CD4-positive, alpha-beta T cell treated with Interleukin-17A for 1 hour (primary cell): ENCODE measurements at regions not wholly inside any gene's neighbourhood (a gene's known extent, or its start where the extent isn't known, plus 50 kb on each side); places are given as distances from the start of the nearest gene placed in this dataset.
"Not testable (repeated sequence)": the region's sequence is repeated elsewhere in the genome, so short reads cannot be mapped to it uniquely, and the experiment has no call there.

Source experiments
- DNase-seq: peaks from one replicate; pipeline ENCODE4 v3.0.0-alpha.2; 2020

GRCh38 chr6:157727629-157728182, 95.3 kb upstream of the SNX9 start:
- no peak for DNase-seq

DNA sequence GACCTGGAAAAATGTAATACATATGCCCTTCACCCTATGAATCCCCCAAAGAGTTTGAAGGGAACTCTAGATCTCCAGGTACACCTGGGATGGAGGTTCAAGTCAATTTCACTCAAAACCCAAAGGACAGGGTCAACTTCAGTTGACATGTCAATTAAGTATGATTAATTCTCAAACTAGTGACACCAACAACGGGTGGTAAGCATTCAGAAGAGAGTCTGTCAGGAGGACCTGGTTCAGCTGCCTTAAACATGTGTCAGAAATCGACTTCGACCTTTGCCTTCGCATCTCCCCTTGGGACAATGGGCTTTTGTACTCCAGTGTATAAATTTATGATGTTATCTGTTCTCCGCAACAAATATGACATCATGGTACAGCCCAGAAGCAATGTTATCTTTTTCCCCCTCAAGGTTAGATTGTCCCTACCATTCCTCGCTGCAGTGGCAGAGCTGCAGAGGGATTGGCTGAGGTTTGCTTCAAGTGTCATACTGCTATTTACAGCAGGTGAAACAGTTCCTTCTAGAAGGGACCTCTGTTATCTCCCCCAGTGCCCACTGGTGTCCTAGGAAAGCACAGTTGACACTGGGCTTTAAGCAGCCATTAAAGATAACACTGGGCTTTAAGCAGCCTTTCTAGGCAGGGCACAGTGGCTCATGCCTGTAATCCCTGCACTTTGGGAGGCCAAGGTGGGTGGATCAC, 94.7 kb upstream of the SNX9 start:
- no peak for DNase-seq

GRCh38 chr6:157731221-157731620, 91.8 kb upstream of the SNX9 start:
- DNase-seq, result no peak

DNA sequence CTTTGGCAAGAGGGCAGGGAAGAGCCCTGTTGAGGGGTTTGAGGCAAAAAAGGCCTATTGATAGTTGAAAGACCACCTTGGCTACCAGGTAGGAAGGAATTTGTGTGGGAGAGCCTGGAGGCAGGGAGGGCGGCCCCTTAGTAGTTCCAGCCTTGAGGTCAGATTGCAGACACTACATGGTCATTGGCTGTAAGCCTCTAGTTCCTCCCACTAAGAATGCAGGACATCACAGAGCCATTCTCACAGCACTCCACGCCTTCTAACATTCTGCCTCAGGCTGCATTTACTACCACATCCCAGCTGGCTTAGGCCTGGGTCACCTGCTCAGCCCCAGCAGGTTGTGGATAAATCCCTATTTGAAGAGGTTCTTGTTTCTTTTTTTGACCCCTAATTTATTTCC, 91.0 kb upstream of the SNX9 start:
- DNase-seq, result no peak

DNA sequence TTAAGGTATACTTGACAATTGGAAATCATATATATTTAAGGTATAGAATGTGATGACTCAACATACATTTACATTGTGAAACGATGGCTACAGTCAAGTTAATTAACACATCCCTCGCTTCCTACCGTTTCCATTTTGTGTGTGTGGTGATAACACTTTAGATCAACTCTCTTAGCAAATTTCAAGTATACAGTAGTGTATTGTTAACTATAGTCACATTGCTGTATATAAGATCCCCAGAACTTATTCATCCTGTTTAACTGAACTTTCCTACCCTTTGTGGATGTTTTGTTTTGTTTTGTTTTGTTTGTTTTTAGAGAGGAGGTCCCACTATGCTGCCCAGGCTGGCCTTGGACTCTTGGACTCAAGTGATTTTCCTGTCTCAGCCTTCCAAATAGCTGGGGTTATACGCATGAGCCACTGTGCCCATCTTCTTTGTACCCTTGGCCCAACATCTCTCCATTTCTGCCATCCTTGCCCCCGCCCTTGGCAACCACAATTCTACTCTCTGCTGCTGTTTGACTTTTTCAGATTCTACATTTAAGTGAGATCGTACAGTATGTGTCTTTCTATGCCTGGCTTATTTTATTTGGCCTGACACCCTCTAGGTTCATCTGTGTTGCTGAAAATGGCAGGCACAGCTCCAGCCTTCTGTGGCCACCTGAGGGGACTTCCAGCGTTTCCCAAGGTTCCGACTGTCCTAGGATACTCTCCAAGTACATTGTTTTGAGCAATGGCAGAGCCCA, 90.5 kb upstream of the SNX9 start:
- no peak for DNase-seq

GRCh38 chr6:157736555-157736954, 86.5 kb upstream of the SNX9 start:
- not testable (repeated sequence) for DNase-seq

DNA sequence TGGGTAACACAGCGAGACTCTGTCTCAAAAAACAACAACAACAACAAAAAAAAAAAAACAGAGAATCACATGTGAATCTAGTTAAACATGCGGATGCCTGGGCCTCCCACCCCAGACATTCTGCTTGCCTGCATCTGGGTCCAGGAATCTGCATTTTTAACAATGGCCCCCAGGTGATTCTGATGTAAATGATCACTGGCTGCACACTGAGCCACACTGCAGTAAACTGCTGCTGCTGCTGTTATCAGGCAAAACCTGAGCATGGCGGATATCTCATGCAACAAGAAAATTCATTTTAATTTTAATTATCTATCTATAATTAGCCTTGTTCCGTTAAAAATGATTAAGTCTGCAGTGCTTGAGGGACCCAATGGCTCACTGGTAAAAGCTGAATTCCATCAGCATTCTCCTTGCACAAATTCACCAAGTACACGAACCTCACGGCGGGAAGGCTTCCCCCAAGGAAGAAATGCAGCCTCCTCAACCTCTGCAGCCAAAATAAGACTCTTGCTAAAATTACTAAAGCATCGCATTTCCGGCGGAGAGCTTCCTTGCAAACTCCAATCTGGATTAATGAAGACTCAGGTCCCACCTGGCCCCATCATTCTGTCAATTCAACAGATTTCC, 81.6 kb upstream of the SNX9 start:
- DNase-seq, result no peak

DNA sequence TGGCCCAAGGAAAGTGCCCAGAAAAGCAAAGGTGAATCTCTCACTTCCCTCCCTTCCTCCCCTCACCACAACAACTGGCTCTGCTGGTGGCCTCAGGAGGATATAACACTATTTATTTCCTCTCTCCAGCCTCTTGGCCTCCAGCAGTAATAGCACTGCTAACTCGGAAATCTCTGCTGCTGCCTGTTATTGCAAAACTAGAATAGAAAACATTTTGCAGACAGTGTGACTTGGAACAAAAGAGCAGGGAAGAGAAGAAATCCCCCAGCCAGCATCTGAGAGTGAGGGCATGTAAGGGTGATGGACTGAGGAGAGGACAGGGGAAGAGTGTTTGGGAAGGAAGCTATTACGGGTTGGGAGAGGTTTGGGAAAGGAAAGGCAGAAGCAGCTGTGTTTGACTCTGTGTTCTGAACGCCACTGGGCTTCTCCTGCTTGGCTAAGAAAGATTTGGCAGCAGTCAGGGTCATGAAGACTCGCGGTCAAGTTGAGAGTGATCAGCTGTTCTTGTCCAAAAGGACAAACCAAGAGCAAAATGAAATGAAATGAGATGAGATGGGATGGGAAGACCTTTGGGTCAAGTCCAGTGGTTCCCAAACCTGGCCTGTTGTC, 81.0 kb upstream of the SNX9 start:
- DNase-seq, result no peak

- DNase-seq, result no peak
Observed at GRCh38 chr6:157744102-157744601, 78.9 kb upstream of the SNX9 start.

- DNase-seq, result no peak
Observed at GRCh38 chr6:157746897-157747296, 76.1 kb upstream of the SNX9 start.

DNA sequence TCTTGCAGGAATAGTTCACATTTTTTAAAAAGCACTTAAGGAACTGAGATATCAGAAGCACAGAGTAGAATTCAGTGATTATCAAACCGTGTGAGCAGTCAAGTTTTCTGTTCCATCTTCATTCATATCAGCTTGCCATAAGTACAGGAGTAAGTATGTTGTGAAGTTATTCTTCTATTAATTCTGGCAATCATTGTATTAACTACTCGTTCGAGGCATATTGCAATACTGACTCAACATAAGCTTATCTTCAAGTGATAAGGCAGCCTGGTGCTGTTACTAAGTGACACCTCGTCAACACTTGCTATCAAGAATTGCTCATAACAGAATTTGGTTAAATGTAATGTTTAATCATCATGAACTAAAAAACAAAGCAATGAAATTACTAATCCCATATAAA, 75.7 kb upstream of the SNX9 start:
- DNase-seq, result no peak

DNA sequence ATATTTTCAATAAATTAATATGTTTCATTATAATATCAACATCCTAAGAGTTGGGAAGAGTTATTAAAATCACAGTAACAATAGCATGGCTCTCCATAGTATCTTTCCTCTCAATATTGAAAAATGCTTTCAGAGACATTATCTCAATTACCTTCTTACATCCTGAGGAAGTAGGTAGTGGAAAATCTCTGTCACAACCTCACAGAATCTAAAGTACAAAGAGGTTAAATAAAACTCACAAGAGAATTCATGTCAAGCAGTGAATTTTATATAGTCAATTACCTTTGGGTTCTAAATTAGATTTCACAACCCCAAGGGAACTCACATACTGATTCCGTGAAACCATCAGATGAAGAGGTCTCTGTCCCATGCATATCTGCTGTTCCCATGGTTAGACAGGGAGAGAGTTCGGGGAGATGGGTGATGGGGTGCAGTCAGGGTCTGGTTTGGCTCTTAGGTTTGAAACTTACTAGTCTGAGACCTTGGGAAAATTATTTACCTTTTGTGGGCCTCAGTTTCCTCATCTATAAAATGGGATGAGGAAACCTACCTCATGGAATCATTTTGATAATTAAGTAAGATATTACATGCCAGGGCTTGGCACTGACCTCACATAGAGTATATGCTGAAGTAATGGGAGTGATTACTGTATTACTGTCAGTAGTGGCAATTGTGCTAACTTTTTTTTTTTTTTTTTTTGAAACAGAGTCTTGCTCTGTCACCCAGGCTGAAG, 74.0 kb upstream of the SNX9 start:
- DNase-seq, result no peak

DNA sequence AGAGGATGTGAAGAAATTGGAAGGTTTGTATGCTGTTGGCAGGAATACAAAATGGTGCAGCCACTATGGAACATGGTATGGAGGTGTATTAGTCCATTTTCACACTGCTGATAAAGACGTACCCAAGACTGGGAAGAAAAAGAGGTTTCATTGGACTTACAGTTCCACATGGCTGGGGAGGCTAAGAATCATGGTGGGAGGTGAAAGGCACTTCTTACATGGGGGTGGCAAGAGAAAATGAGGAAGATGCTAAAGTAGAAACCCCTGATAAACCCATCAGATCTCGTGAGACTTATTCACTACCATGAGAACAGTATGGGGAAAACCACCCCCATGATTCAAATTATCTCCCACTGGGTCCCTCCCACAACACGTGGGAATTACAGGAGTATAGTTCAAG, 72.1 kb upstream of the SNX9 start:
- not testable (repeated sequence) for DNase-seq

DNA sequence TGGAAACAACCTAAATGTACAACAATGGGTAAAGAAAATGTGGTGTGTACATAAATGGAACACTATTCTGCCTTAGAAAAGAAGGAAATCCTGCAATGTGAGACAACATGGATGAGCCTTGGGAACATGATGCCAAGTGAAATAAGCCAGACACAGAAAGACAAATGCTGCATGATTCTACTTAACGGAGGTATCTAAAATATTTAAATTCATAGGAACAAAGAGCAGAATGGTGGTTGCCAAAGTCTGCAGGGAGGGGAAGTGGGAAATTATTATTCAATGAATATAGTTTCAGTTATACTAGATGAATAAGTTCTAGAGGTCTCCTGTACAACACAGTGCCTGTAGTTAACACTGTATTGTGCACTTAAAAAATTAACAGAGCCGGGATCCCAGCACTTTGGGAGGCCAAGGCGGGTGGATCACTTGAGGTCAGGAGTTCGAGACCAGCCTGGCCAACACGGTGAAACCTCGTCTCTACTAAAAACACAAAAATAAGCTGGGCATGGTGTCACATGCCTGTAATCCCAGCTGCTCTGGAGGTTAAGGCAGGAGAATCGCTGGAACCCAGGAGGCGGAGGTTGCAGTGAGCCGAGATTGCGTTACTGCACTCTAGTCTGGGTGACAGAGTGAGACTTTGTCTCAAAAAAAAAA, 71.4 kb upstream of the SNX9 start:
- no peak for DNase-seq

- not testable (repeated sequence) for DNase-seq
Observed at GRCh38 chr6:157752879-157753278, 70.2 kb upstream of the SNX9 start.

DNA sequence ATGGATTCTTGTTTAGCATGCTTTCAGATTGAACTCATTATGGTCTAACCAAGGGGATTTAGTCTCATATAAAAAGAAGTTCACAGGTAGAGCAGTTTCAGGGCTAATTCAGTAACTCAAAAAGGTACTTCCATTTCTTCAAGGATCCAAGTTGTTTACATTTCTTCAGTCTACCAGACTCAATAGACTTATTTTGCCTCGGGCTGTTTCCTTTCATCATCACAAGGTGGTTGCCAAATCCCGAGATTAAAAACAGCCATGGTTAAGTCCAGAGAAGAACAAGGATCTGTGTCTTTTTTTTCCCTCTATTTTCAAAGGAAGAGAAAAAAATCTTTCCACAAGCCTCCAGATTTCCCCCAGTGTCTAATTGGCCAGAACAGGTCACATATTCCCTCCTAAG, 69.8 kb upstream of the SNX9 start:
- DNase-seq, result no peak

DNA sequence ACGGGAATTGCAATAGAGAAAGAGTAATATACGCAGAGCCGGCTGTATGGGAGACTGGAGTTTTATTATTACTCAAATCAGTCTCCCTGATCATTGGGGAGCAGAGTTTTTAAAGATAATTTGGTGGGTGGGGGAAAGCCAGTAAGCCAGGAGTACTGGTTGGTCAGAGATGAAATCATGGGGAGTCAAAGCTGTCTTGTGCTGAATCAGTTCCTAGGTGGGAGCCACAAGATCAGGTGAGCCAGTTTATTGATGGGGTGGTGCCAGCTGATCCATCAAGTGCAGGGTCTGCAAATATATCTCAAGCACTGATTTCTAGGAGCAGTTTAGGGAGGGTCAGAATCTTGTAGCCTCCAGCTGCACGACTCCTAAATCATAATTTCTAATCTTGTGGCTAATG, 69.2 kb upstream of the SNX9 start:
- DNase-seq, result not testable (repeated sequence)

DNA sequence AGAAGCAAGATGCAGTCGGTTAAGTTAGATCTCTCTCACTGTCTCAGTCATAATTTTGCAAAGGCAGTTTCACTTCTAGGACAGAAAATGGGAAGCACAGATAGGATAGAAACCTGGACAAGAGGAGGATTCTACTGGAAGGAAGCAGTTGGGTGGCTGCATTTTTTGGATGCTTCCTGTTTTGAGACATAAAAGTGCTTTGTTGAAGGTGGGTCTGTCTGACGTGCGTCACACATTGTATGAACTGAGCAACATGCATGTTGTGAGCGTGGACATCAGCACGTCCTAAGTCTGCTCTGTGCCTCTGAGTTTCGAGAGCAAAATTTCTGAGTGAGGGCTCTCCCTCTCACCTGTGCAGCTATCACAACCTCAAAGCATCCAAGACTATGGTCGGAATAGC, 68.7 kb upstream of the SNX9 start:
- no peak for DNase-seq

DNA sequence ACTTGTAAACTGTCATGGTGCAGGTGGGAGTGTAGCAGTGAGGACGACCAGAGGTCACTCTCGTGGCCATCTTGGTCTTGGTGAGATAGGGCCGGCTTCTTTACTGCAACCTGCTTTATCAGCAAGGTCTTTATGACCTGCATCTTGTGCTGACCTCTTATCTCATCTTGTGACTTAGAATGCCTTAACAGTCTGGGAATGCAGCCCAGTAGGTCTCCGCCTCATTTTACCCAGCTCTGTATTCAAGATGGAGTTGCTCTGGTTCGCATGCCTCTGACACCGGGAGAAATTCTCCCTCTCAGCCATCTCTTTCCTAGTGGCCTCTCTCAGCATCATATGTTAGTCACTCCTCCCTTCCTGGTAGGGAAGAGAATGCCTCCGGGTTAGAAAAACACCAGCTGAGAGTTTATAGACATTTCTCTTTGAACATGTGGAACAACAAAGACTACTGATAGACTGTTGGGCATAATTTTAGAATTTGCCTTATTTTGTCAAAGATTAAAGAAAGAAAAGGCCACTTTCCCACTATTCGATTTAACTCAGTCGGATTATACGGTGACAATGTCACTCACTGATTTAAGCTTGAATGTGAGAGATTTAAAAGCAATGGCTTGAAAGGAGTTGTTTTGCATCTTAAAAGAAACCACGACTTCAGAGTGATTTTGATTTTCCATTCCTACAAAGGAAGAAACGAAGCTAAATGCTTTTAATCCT, 67.9 kb upstream of the SNX9 start:
- no peak for DNase-seq

- peak; percentile 28 for DNase-seq
Observed at GRCh38 chr6:157755746-157756411, 67.2 kb upstream of the SNX9 start.
